HG02571 (cell line): ENCODE measurements at regions not wholly inside any gene's neighbourhood (a gene's known extent, or its start where the extent isn't known, plus 50 kb on each side); places are given as distances from the start of the nearest gene placed in this dataset.

ENCODE experiments used
- ATAC-seq: cut with Tn5 transposase; IDR thresholded peaks from one replicate; pipeline ENCODE4 v1.9.1; 2021; ENCODE audit warnings: mild to moderate bottlenecking, moderate library complexity; ENCODE audit not compliant: unreplicated experiment

DNA sequence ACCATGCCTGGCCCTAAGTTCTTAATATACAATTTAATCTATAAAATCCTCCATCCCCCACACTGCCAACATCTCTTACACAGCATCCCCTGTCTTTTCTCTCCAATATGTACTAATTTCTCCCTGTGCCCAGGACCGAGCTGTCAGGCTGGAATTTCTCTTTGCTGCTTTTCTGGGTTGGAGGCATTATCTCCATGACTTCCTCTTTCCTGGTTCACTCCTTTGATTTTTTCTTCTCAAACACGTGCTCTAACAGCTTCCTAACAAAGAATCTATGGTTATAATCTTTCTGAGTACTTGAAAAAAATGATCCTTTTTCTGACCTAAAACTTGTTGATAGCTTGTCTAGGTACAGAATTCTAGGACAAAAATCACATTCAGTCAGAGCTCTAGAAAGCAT lies 112.8 kb downstream of the C1D start:
- no peak for ATAC-seq

DNA sequence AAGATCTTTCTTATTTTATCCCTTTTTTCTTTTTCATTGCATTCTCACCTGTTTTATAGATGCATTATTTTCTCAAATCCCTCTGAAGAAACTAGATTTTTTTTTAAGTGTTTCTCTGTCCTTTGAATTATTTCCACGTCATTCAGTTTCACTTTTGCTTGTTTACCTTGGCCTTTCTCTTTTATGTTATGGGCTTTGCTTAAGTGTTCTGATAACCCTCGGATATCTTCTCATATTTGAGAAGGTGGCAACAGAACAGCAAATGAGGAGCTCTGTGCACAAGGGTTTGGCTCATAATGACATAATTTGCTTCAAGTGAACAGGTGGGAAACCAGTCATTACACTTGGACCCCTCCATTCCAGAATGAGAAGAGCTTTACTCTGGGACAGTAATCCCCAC lies 111.9 kb downstream of the C1D start:
- ATAC-seq, result no peak

DNA sequence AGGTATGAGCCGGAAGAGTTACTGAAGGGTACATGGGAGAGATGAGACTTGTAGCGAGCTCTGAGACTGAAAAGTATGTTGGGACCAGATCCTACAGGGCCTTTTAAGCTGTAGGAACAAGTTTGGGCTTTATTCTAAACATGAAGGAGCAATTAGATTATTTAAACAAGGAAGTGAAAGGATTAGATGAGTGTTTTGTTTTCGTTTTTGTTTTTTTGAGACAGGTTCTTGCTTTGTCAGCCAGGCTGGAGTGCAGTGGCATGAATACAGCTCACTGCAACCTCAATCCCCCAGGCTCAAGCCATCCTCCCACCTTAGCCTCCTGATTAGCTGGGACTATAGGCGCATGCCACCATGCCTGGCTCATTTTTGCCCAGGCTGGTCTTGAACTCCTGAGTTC lies 110.7 kb downstream of the C1D start:
- peak; percentile 55 for ATAC-seq

DNA sequence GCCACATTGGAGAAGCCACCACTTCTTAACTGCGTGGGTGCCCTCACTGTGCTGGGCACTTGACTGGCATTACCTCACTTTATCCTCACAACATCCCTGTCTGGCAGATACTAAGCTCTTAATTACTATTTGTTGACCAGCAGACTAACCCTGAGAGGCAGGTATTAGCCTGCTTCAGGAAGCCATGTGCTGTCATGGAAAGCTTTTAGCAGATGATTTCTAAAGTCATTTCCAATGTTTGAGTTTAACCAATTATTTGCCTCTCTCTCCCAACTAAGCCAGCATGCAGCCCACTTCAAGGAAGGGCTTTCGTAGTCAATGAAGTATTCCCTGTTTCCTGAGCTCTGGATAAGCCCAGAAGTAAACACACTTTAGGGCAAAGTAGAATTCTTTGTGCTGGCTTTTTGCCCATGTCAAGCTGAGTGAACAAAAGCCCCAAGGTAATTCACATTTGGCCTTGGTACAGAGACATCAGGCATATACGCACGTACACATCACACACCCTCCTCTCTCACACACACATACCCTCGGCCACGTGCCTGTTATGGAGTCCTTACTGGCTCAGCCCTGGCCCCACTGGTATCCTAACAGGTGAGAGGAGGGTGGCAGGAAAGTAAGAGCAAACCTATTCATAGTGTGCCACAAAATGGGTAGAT lies 108.6 kb downstream of the C1D start:
- ATAC-seq, result no peak

DNA sequence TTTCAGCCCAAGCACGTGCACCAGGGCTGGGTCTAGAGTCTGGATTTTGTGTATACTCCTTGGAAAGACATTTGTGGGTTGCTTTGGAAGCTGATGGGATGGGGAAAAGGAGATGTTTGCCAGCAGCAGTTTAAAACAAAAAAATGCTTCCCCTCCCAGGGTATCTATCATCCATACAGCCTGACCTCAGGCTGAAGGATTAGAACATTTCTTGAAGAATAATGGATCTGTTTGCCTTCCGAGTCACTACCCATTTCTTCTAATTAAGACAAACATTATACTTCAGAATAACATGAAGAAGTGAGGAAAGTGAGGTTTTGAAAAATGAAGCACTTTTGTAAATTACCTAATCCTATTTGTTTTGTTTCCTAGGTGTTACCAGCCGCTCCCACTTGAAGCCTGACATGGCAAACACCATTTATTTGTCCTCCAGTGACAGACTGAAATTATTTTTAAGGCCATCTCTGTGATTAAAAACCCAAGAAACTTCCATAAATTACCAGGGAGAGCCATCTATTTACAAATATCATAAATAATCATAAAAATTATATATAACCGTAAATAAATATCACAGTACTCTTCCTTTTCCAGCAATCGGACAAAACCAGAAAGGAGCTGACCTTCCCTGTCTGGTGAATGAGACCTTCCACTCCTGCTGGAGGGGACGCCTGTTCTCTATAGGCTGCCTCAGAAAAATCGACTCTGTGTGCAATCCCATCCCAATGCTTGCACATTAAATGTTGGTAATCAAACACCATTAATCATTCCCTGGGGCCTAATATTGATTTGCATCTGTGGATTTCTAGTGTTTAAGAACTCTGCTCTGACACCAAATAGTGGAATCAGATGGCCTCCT lies 106.8 kb downstream of the C1D start:
- ATAC-seq, result no peak

DNA sequence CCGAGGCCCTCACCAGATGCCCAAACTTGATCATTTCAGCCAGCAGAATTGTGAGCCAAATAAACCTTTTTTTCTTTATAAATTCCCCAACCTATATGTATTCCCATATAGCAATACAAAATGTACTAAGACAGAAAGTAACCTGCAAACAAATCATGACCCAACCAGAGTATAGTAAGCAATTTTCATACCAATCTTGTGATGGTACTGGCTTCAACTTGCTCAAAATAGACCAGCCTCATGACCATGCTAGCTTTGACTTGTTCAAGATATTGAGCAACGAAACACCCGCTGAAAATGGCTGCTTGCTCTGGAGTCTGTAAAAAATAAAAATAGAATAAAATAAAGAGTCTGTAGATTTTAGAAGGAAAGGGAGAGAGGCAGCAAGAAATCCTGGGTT lies 97.6 kb downstream of the C1D start:
- ATAC-seq, result no peak

DNA sequence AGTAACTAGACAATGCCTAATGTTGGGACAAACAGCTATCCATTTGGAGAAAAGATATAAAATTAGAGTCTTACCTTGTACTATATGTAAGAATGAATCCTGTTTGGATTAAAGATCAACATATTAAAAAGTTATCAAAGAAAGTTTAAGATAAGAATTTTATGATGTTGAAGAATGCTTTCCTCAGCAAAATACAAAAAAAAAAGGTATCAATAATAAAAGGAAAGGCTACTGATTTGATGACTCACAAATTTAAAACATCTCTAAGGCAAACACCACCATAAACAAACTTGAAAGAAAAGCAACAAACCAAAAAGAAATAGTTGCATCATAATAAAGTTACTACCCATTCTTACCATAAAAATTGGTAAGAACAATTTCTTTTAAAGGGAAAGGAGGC lies 92.7 kb downstream of the C1D start:
- ATAC-seq, result no peak

DNA sequence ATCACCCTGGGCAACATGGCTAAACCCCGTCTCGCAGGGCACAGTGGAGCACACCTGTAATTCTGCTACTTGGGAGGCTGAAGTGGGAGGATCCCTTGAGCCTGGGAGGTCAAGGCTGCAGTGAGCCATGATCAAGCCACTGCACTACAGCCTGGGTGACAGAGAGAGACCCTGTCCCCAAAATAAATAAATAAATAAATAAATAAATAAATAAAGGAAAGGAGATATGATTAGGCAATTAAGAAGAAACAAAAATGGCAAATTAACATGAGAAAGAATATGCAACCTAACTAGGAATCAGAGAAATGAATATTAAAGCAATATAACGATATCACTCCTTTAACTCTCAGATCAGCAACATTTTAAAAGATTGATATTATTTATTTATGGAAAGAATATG lies 92.3 kb downstream of the C1D start:
- ATAC-seq, result no peak

DNA sequence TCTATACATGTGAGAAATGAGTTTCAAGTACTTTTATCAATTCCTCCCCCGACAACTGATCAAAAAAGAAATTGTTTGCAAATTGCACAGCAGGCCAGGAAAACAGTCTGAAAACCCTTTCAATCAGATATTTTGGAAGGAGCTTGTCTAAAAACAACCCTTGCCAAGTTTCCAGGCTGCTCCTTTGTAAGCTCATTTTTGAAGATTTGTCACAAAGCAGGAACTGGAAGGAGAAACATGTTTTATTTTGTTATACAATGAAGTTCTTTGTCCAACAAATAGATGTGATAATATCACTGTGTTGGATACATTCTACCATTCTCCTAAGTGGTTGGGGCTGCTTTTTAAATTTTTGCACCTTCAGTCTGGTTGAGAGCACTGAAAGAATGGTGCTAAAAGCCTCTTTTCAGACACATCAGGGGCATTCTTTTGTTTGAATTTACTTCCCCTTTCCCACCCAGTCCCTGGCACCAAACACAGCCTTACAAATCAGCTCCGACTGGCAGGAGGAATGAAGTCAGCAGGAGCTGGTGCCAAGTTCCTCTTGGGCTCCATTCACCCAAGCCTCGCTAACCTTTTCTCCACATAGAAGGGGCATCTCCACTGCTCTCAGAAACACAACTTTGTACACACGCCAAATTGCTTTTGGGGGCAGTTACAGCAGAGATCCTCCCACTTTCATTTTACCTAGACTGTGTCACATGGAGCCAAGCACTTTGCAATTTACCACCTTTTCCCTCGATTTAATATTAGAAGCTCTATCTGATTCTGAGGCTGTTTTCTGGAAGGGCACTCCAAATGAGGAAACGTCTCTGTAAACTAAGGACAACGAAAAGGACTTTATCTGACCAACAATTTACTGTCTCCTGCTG lies 88.0 kb downstream of the C1D start:
- no peak for ATAC-seq

DNA sequence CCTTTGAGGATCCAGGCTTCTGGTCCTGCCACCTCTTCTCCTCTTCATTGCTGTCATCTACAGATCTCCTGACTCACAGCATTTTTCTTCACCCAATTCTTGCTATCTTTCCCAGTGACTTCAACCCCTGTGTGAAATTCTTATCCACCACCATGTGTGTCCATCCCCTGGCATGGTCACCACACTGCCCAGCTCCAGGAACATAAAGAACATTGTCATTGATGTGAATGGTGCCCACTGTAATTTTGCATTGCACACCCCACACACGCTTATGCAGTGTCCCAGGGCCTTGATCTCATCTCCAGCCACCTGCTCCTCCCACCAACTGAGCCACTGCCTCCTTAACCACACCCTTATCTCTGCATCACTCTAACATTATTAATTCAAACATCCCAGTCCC lies 85.3 kb downstream of the C1D start:
- ATAC-seq, result no peak

DNA sequence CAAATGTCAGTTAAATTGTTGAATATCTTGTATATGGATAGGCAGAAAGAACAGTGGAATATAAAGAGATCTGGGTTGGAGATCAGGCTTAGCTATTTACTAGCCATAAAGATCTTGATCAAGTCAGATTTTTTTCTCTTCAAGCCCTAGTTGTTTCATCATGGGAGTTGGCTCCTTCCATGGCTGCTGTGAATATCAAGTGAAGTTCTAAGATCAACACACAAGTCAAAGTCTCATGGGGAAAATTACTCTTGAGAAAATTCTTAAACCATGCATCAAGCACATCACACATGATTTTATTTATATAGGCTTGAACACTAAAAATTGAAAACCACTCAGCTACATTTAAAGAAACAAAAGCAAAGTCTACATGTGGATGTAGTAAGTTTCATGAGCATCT lies 79.8 kb downstream of the C1D start:
- no peak for ATAC-seq

DNA sequence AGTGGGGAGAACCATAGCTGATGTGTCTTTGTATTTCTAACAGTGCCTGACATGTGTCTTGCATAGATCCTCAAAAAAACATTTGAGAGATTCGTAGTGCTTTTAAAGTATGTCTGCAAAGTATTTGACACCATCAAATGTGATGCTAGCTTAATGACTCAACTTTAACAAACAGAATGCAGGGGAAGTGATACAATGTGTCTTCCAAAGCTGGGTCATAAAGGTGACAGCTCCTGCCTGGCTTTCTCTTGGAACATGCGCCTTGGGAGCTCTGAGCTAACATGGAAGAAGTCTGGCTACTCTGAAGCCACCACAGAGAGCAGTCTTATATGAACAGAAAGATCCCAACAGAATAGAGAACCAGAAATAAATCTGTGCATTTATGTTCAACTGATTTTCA lies 78.2 kb downstream of the C1D start:
- ATAC-seq, result no peak

DNA sequence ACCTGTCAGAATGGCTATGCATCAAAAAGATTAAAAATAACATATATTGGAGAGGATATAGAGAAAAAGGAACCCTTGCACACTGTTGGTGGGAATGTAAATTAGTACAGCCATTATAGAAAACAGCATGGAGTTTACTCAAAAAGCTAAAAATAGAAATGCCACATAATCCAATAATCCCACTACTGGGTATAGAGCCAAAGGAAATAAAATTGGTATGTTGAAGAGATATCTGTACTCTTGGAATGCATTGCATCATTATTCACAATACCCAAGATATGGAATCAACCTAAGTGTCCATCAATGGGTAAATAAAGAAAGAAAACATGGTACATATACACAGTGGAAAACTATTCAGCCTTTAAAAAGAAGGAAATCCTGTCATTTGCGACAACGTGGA lies 77.2 kb downstream of the C1D start:
- no peak for ATAC-seq

DNA sequence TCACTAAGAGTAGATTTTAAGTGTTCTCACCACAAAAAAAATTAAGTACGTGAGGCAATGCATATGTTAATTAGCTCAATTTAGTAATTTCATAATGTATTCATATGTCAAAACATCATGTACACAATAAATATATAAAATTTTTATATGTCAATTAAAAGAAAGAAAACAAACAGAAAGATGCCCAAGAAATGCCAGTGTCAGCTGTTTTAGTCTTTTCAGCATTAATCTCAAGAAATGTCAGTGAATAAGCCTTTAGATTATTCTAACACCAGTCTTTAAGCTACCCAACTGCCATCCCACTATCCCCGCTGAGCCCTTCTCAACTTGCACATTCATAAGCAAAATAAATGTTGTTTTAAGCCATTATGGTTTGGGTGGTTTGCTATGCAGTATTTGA lies 76.5 kb downstream of the C1D start:
- no peak for ATAC-seq
